H1 (cell line): ENCODE measurements at regions not wholly inside any gene's neighbourhood (a gene's known extent, or its start where the extent isn't known, plus 50 kb on each side); places are given as distances from the start of the nearest gene placed in this dataset.
"Not testable (repeated sequence)": the region's sequence is repeated elsewhere in the genome, so short reads cannot be mapped to it uniquely, and the experiment has no call there.

ENCODE experiments used
- CBX5 ChIP-seq: fragments of 300-800, 300-1000 bp; sonication (generic); IDR thresholded peaks from 2 replicates; pipeline ENCODE4 v1.7.1; 2016; ENCODE audit warnings: antibody characterized with exemption, low read length, low read depth
- CHD2 ChIP-seq: IDR thresholded peaks from 2 replicates; pipeline ENCODE4 v1.6.1; 2012; ENCODE audit warnings: low read length, improper control_type of control experiment
- CREB1 ChIP-seq: IDR thresholded peaks from 2 replicates; pipeline ENCODE4 v1.6.1; 2012; ENCODE audit warnings: inconsistent platforms
- NRF1 ChIP-seq: IDR thresholded peaks from 2 replicates; pipeline ENCODE4 v1.6.1; 2011; ENCODE audit warnings: mild to moderate bottlenecking, low read depth, low read length, improper control_type of control experiment
- PHF8 ChIP-seq: fragments of 200-600 bp; sonication (generic); conservative IDR thresholded peaks from 2 replicates; pipeline ENCODE4 v1.7.1; 2012; ENCODE audit warnings: low read depth, mild to moderate bottlenecking, inconsistent platforms, low read length, moderate library complexity
- POLR2AphosphoS5 ChIP-seq: IDR thresholded peaks from 2 replicates; pipeline ENCODE4 v1.6.1; 2011; ENCODE audit warnings: low read depth, low read length
- RBBP5 ChIP-seq: IDR thresholded peaks from 2 replicates; pipeline ENCODE4 v1.7.1; 2012; ENCODE audit warnings: low read depth, mild to moderate bottlenecking, inconsistent platforms, low read length, moderate library complexity, borderline replicate concordance
- SIN3A ChIP-seq, 2 experiments: IDR thresholded peaks in 1 of 2; conservative IDR thresholded peaks in 1 of 2; 2 replicates each; pipeline ENCODE4 v1.6.1; 2011 to 2012; ENCODE audit warnings: low read length in 2 of 2, improper control_type of control experiment in 1 of 2, low read depth in 1 of 2, mild to moderate bottlenecking in 1 of 2
- SP2 ChIP-seq: IDR thresholded peaks from 2 replicates; pipeline ENCODE4 v1.6.1; 2012; ENCODE audit warnings: mild to moderate bottlenecking, low read length, inconsistent platforms
- TAF1 ChIP-seq: IDR thresholded peaks from 2 replicates; pipeline ENCODE4 v1.6.1; 2011; ENCODE audit warnings: mild to moderate bottlenecking, low read depth, low read length
- TF ChIP-seq, protein P1 (sequence below), 3 experiments: IDR thresholded peaks; 1 replicate in 2 of 3; 2 replicates in 1 of 3; pipeline versions ENCODE4 v1.5.1 to v1.6.1; 2011; ENCODE audit warnings: low read length in 3 of 3, mild to moderate bottlenecking in 3 of 3, inconsistent platforms in 2 of 3, low read depth in 1 of 3, moderate library complexity in 1 of 3; ENCODE audit not compliant: insufficient read depth in 1 of 3; ENCODE audit errors: control extremely low read depth in 1 of 3
- TF ChIP-seq, protein P2 (sequence below): IDR thresholded peaks from 2 replicates; pipeline ENCODE4 v1.6.1; 2012; ENCODE audit warnings: inconsistent platforms

DNA sequence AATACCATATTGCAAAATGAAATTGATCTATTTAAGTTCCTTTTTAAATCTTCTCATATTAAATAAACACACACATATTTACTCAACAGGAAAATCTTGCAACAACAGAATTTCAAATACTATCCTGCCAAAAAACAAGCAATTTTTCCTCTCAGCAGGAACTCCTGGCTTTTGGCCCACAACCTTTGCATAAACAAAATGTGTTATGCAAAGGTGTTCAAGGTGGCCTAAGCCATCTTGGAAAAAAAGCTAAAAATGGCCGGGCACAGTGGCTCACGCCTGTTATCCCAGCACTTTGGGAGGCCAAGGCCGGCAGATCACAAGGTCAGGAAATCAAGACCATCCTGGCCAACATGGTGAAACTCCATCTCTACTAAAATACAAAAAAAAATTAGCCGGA lies 383.6 kb downstream of the KCNJ18 start:
- not testable (repeated sequence) for TF ChIP-seq SP2; PHF8; NRF1; TAF1; RBBP5; CBX5; POLR2AphosphoS5; CREB1; SIN3A (conservative IDR thresholded peaks at IDR 0.05 in 1 of 2, IDR thresholded peaks at IDR 0.05 in 1 of 2; ENCODE audit: low read depth in 1 of 2, low read length in 2 of 2); CHD2
- TF ChIP-seq, protein P1, sequence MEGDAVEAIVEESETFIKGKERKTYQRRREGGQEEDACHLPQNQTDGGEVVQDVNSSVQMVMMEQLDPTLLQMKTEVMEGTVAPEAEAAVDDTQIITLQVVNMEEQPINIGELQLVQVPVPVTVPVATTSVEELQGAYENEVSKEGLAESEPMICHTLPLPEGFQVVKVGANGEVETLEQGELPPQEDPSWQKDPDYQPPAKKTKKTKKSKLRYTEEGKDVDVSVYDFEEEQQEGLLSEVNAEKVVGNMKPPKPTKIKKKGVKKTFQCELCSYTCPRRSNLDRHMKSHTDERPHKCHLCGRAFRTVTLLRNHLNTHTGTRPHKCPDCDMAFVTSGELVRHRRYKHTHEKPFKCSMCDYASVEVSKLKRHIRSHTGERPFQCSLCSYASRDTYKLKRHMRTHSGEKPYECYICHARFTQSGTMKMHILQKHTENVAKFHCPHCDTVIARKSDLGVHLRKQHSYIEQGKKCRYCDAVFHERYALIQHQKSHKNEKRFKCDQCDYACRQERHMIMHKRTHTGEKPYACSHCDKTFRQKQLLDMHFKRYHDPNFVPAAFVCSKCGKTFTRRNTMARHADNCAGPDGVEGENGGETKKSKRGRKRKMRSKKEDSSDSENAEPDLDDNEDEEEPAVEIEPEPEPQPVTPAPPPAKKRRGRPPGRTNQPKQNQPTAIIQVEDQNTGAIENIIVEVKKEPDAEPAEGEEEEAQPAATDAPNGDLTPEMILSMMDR (IDR thresholded peaks at IDR 0.05; ENCODE audit: control extremely low read depth in 1 of 3, insufficient read depth in 1 of 3, low read depth in 1 of 3, low read length in 3 of 3), result not testable (repeated sequence)
- TF ChIP-seq, protein P2, sequence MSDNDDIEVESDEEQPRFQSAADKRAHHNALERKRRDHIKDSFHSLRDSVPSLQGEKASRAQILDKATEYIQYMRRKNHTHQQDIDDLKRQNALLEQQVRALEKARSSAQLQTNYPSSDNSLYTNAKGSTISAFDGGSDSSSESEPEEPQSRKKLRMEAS, result not testable (repeated sequence)
